ENCODE measurements at regions not wholly inside any gene's neighbourhood (a gene's known extent, or its start where the extent isn't known, plus 50 kb on each side); places are given as distances from the start of the nearest gene placed in this dataset.

GRCh38 chr2:20499387-20499786 lies 52.5 kb downstream of the RHOB start:
- H4K5ac ChIP-seq (ENCODE audit: insufficient read length, low read depth, low read length), result no peak overlapping the region
- H2BK20ac ChIP-seq (ENCODE audit: low read length), result no peak overlapping the region
- POLR2A ChIA-PET (ENCODE audit: partially characterized antibody), result interaction anchor here (1.0 kb wide), 1 partner anchor 52 kb away, joined by 5 read pairs; the partner anchor contains the start of gene RHOB
- no peak overlapping the region; the same call in 1 of the 2 replicates for H2BK12ac ChIP-seq (ENCODE audit: low read depth, low read length)
- H2AFZ ChIP-seq (ENCODE audit: low read length), result no peak overlapping the region
- FAIRE-seq (no peak), DNase-seq (ENCODE audit: low read depth in 1 of 2, low spot score in 2 of 2) (no peak)
- H3K23me2 ChIP-seq (ENCODE audit: low read depth, low read length), result no peaks in the 10 kb centered on the region; the same call in 1 of the 2 replicates
- H3K18ac ChIP-seq (ENCODE audit: extremely low read depth, low read length), result no peak overlapping the region
- H3K56ac ChIP-seq (replicated peaks; ENCODE audit: insufficient read length, low read depth, low read length), result no peak overlapping the region
- no peak overlapping the region for H3K23ac ChIP-seq (ENCODE audit: insufficient read length)
- no peak overlapping the region for H3K14ac ChIP-seq (ENCODE audit: insufficient read length)
- CTCF ChIA-PET (ENCODE audit: partially characterized antibody), result interaction anchor here (0.8 to 1.6 kb wide), 3 partner anchors 11 to 143 kb away, joined by 3 to 6 read pairs (median 3); no protein-coding TSS in a partner anchor
- peaks cover 0 to 2% (median 0%) of the 10 kb centered on the region in 4 experiments; a peak in 2 of 7 replicates for H3K4me1 ChIP-seq (replicated peaks in 1 of 4; ENCODE audit: control insufficient read depth in 3 of 4, insufficient read depth in 4 of 4, low read length in 3 of 4)
- no peaks in the 10 kb centered on the region for H4K20me1 ChIP-seq (replicated peaks in 1 of 2; ENCODE audit: control insufficient read depth in 1 of 2, insufficient read depth in 2 of 2, low read length in 2 of 2)
- no peak overlapping the region for H4K91ac ChIP-seq (replicated peaks; ENCODE audit: insufficient read length, low read length)
- no peaks in the 10 kb centered on the region for H3K36me3 ChIP-seq (ENCODE audit: control insufficient read depth in 2 of 4, insufficient read depth in 4 of 4, low read length in 3 of 4)
- no peaks in the 10 kb centered on the region; a peak in 1 of 4 replicates for H3K79me2 ChIP-seq (ENCODE audit: control insufficient read depth in 1 of 2, insufficient read depth in 2 of 2, low read length in 2 of 2)
- no peaks in the 10 kb centered on the region for H3K9me3 ChIP-seq (ENCODE audit: insufficient read depth in 2 of 2, low read depth in 1 of 2, low read length in 1 of 2)
- no peak overlapping the region for H4K8ac ChIP-seq (ENCODE audit: extremely low read depth, insufficient read depth, low read length)
- WGBS, 2 experiments (ENCODE audit: extremely low coverage in 1 of 2, insufficient coverage in 1 of 2, insufficient read length in 1 of 2, insufficient replicate concordance in 2 of 2, low coverage in 1 of 2, low lambda C conversion rate in 2 of 2, missing lambda C conversion rate in 1 of 2), result 94% methylated on average over 2 of the region's 2 CpGs; no CpG with 5 or more reads in 1 of the 2 experiments
- H2BK120ac ChIP-seq (replicated peaks; ENCODE audit: low read depth, low read length), result no peak overlapping the region
- no peaks in the 10 kb centered on the region for H3K27me3 ChIP-seq (replicated peaks in 1 of 4; ENCODE audit: control insufficient read depth in 3 of 4, extremely low read depth in 1 of 4, insufficient read depth in 3 of 4, low read length in 3 of 4)
- H3K79me1 ChIP-seq (ENCODE audit: low read depth, low read length), result no peaks in the 10 kb centered on the region
- H3K9ac ChIP-seq (replicated peaks in 1 of 4; ENCODE audit: extremely low read depth in 1 of 4, low read depth in 3 of 4, low read length in 3 of 4), result no peak overlapping the region
- H2BK5ac ChIP-seq (ENCODE audit: low read depth, low read length), result no peak overlapping the region
- H3K4ac ChIP-seq (replicated peaks; ENCODE audit: insufficient read length, low read depth, low read length), result no peak overlapping the region
- no peak overlapping the region for H3K4me2 ChIP-seq (ENCODE audit: insufficient read depth in 1 of 2, low read depth in 2 of 2, low read length in 2 of 2)
- no peak overlapping the region for H2AK5ac ChIP-seq (ENCODE audit: low read depth, low read length)
- no peak overlapping the region for H3K27ac ChIP-seq (ENCODE audit: low read depth, low read length)
- no peak overlapping the region for H2BK15ac ChIP-seq (ENCODE audit: low read length)
- no peak overlapping the region for H3K4me3 ChIP-seq (ENCODE audit: extremely low read depth in 1 of 4, insufficient read depth in 2 of 4, low read depth in 3 of 4, low read length in 4 of 4)
- no peak for TF ChIP-seq KDM4A (IDR thresholded peaks at IDR 0.05; ENCODE audit: low read depth, low read length, severe bottlenecking)
- no peak for TF ChIP-seq RBBP5 (IDR thresholded peaks at IDR 0.05; ENCODE audit: borderline replicate concordance, low read depth, low read length)
- no peak for TF ChIP-seq KDM1A (IDR thresholded peaks at IDR 0.05; ENCODE audit: borderline replicate concordance, low read length)
- TF ChIP-seq HDAC6 (IDR thresholded peaks at IDR 0.05; ENCODE audit: low read depth, low read length), result no peak
- no peak for TF ChIP-seq RFX5 (IDR thresholded peaks at IDR 0.05; ENCODE audit: borderline replicate concordance, low read depth, low read length)
- TF ChIP-seq FOSL1 (IDR thresholded peaks at IDR 0.05; ENCODE audit: insufficient read depth, low read depth, low read length), result no peak
- TF ChIP-seq SP1 (IDR thresholded peaks at IDR 0.05; ENCODE audit: low read depth, low read length), result no peak
- no peak for TF ChIP-seq SAP30 (IDR thresholded peaks at IDR 0.05; ENCODE audit: insufficient read depth, insufficient replicate concordance, low read length)
- no peak for TF ChIP-seq CTBP2 (IDR thresholded peaks at IDR 0.05; ENCODE audit: borderline replicate concordance, insufficient read depth, insufficient read length, low read length)
- TF ChIP-seq MAX (IDR thresholded peaks at IDR 0.05), result no peak
- TF ChIP-seq ATF2 (IDR thresholded peaks at IDR 0.05; ENCODE audit: low read length), result no peak
- no peak for TF ChIP-seq SIRT6 (IDR thresholded peaks at IDR 0.05; ENCODE audit: low read length)
